GM12878 (cell line): ENCODE measurements at regions not wholly inside any gene's neighbourhood (a gene's known extent, or its start where the extent isn't known, plus 50 kb on each side); places are given as distances from the start of the nearest gene placed in this dataset.
"Not testable (repeated sequence)": the region's sequence is repeated elsewhere in the genome, so short reads cannot be mapped to it uniquely, and the experiment has no call there.

ENCODE experiments used
- ATAC-seq: fragments of 200-7000 bp; cut with Tn5 transposase; 3 replicates; pipeline ENCODE4 v1.9.1; 2020; ENCODE audit warnings: mild to moderate bottlenecking, moderate library complexity
- BruUV-seq: library from RNA; stranded (reverse); fragments of 400-500 nt; replicated peaks from 2 replicates; lab custom pipeline; 2021; lab: Mats Ljungman, UMichigan
- CTCF ChIA-PET: fragments of 300-600 bp; sonication (Branson Sonifier 250); formaldehyde crosslinking; extraction: SDS; loops from one replicate; lab custom pipeline; 2021; ENCODE audit warnings: inconsistent platforms; lab: Yijun Ruan, JAX
- POLR2A ChIA-PET: fragments of 350-600 bp; formaldehyde crosslinking; extraction: SDS; loops from one replicate; lab custom pipeline; 2021; ENCODE audit warnings: inconsistent platforms; lab: Charles Lee
- RAD21 ChIA-PET: fragments of 300-600 bp; sonication (Branson Sonifier 250); formaldehyde crosslinking; loops from one replicate; lab custom pipeline; 2023; ENCODE audit warnings: antibody characterized with exemption; ENCODE audit not compliant: unreplicated experiment; lab: Charles Lee
- SMC1A ChIA-PET: fragments of 300-600 bp; sonication (Branson Sonifier 250); formaldehyde crosslinking; loops from one replicate; lab custom pipeline; 2023; ENCODE audit not compliant: unreplicated experiment, uncharacterized antibody; lab: Charles Lee
- DNase-seq: peaks from one replicate; pipeline ENCODE4 v3.0.0-alpha.2; 2011; ENCODE audit warnings: low read depth, low spot score
- FAIRE-seq: peaks from 3 replicates; lab custom pipeline; 2011; peaks lifted over from hg19 to GRCh38; lab: Jason Lieb, UNC
- H2AFZ ChIP-seq: 2 replicates; pipeline ENCODE4 v1.6.0; 2011; ENCODE audit warnings: low read depth, low read length, control low read depth; ENCODE audit not compliant: control insufficient read depth
- H3K27ac ChIP-seq: 2 replicates; pipeline ENCODE4 v1.5.1; 2011; ENCODE audit warnings: control low read depth; ENCODE audit not compliant: control insufficient read depth, insufficient read depth
- H3K27me3 ChIP-seq, 2 experiments: replicated peaks in 1 of 2; 2 replicates each; pipeline versions ENCODE4 v1.6.0 to v1.6.1; 2011; ENCODE audit warnings: low read length in 1 of 2; ENCODE audit not compliant: control insufficient read depth in 2 of 2, insufficient read depth in 2 of 2
- H3K36me3 ChIP-seq, 2 experiments: 2 replicates each; pipeline ENCODE4 v1.5.1; 2011; ENCODE audit warnings: low read length in 1 of 2; ENCODE audit not compliant: control insufficient read depth in 2 of 2, insufficient read depth in 2 of 2
- H3K4me1 ChIP-seq: 2 replicates; pipeline ENCODE4 v1.6.1; 2011; ENCODE audit warnings: mild to moderate bottlenecking, low read length, moderate library complexity, mixed read lengths; ENCODE audit not compliant: control insufficient read depth, insufficient read depth
- H3K4me2 ChIP-seq: 2 replicates; pipeline ENCODE4 v1.6.0; 2011; ENCODE audit warnings: control low read depth; ENCODE audit not compliant: control insufficient read depth, insufficient read depth
- H3K4me3 ChIP-seq: fragments of 200-600 bp; sonication (generic); 2 replicates; pipeline ENCODE4 v1.5.1; 2016
- H3K79me2 ChIP-seq: 2 replicates; pipeline ENCODE4 v1.6.0; 2011; ENCODE audit warnings: low read length; ENCODE audit not compliant: control insufficient read depth, insufficient read depth
- H3K9ac ChIP-seq: 2 replicates; pipeline ENCODE4 v1.8.0; 2011; ENCODE audit warnings: low read length, control low read depth, mixed read lengths; ENCODE audit not compliant: control insufficient read depth, insufficient read depth
- H3K9me3 ChIP-seq: replicated peaks from 3 replicates; pipeline ENCODE4 v1.5.1; 2011; ENCODE audit warnings: mild to moderate bottlenecking, low read length; ENCODE audit not compliant: control insufficient read depth, insufficient read depth
- H4K20me1 ChIP-seq: 2 replicates; pipeline ENCODE4 v1.6.0; 2011; ENCODE audit not compliant: control insufficient read depth, insufficient read depth
- BCL11A ChIP-seq: IDR thresholded peaks from 2 replicates; pipeline ENCODE4 v1.6.1; 2011; ENCODE audit warnings: low read depth, low read length
- BMI1 ChIP-seq: fragments of 450-650 bp; IDR thresholded peaks from 2 replicates; pipeline ENCODE4 v1.6.1; 2016; ENCODE audit warnings: mild to moderate bottlenecking, moderate library complexity, borderline replicate concordance
- CHD2 ChIP-seq: IDR thresholded peaks from 2 replicates; pipeline ENCODE4 v1.6.1; 2011; ENCODE audit warnings: low read depth, low read length, improper control_type of control experiment, borderline replicate concordance
- CREM ChIP-seq: IDR thresholded peaks from 2 replicates; pipeline ENCODE4 v1.6.1; 2014; ENCODE audit warnings: antibody characterized with exemption, low read depth
- EGR1 ChIP-seq, 2 experiments: IDR thresholded peaks; 1 replicate in 1 of 2; 2 replicates in 1 of 2; pipeline ENCODE4 v1.6.1; 2011 to 2012; ENCODE audit warnings: low read depth in 2 of 2, low read length in 2 of 2, borderline replicate concordance in 1 of 2, mild to moderate bottlenecking in 1 of 2, moderate library complexity in 1 of 2
- ESRRA ChIP-seq: IDR thresholded peaks from 2 replicates; pipeline ENCODE4 v1.6.1; 2012; ENCODE audit warnings: mild to moderate bottlenecking, low read length, improper control_type of control experiment
- MXI1 ChIP-seq: fragments of 150-350 bp; IDR thresholded peaks from 2 replicates; pipeline ENCODE4 v1.6.1; 2011; ENCODE audit warnings: low read depth, mild to moderate bottlenecking, inconsistent platforms, low read length, improper control_type of control experiment
- MYC ChIP-seq: IDR thresholded peaks from 2 replicates; pipeline ENCODE4 v1.6.1; 2011; ENCODE audit warnings: mild to moderate bottlenecking, low read length, moderate library complexity, inconsistent platforms; ENCODE audit not compliant: insufficient read depth, insufficient replicate concordance, insufficient read length, severe bottlenecking
- NR2F1 ChIP-seq: fragments of 450-650 bp; conservative IDR thresholded peaks from 2 replicates; pipeline ENCODE4 v1.6.1; 2017; ENCODE audit warnings: mild to moderate bottlenecking
- PAX8 ChIP-seq: fragments of 450-650 bp; IDR thresholded peaks from 2 replicates; pipeline ENCODE4 v1.6.1; 2017; ENCODE audit warnings: mild to moderate bottlenecking, moderate library complexity
- RAD51 ChIP-seq: fragments of 450-650 bp; IDR thresholded peaks from 2 replicates; pipeline ENCODE4 v1.6.1; 2016; ENCODE audit warnings: moderate library complexity, mild to moderate bottlenecking, inconsistent platforms
- SMC3 ChIP-seq: IDR thresholded peaks from 2 replicates; pipeline ENCODE4 v1.6.1; 2011; ENCODE audit warnings: low read length, improper control_type of control experiment, borderline replicate concordance
- SRF ChIP-seq, 2 experiments: IDR thresholded peaks; 2 replicates each; pipeline ENCODE4 v1.6.1; 2011; ENCODE audit warnings: low read depth in 2 of 2, low read length in 2 of 2, mild to moderate bottlenecking in 1 of 2, moderate library complexity in 1 of 2
- ZNF622 ChIP-seq: fragments of 450-650 bp; IDR thresholded peaks from 2 replicates; pipeline ENCODE4 v1.6.1; 2017; ENCODE audit warnings: mild to moderate bottlenecking, inconsistent platforms
- WGBS: methylation state at CpG from one replicate; pipeline ENCODE4 v1.1.6; 2016; ENCODE audit warnings: low lambda C conversion rate; ENCODE audit not compliant: insufficient replicate concordance, insufficient coverage; ENCODE audit errors: missing lambda C conversion rate; 5-methylcytosine and 5-hydroxymethylcytosine counted together
- in situ Hi-C: fragments of 300-500 bp; cut with MboI; formaldehyde crosslinking; loops from 9 replicates; pipeline ENCODE4 v1.14.3; 2018; ENCODE audit warnings: mixed read lengths
- intact Hi-C: fragments of 100-400 bp; cut with micrococcal nuclease; formaldehyde crosslinking; loops from one replicate; pipeline ENCODE4 v1.14.2; 2022; ENCODE audit not compliant: unreplicated experiment
- TF ChIP-seq, protein P1 (sequence below): fragments of 450-650 bp; IDR thresholded peaks from 2 replicates; pipeline ENCODE4 v1.6.1; 2018; ENCODE audit warnings: borderline replicate concordance, mild to moderate bottlenecking; ENCODE audit not compliant: partially characterized antibody
- TF ChIP-seq, protein P2 (sequence below): IDR thresholded peaks from 2 replicates; pipeline ENCODE4 v1.6.1; 2011; ENCODE audit warnings: low read depth, mild to moderate bottlenecking, low read length, moderate library complexity, borderline replicate concordance; ENCODE audit errors: extremely low read depth

DNA sequence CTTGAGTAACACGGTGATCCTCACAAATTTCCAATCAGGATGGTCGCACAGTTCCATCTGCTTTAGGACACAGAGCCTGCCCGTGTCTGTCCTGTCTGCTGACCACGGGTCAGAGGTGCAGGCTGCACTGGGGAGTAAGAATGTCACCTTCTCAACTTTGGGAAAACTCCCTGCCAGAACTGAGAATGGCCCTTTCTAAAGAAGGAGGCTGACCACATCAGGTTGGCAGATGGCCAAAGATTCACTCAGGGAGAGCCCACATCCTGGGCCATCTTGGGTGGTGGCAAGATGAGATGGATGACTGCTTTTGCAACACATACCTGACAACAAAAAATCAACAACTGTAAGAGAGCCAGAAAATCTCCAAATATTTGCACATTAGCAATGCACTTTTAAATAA, 101.9 kb downstream of the IGLL1 start (continued):
- TF ChIP-seq, protein P1, sequence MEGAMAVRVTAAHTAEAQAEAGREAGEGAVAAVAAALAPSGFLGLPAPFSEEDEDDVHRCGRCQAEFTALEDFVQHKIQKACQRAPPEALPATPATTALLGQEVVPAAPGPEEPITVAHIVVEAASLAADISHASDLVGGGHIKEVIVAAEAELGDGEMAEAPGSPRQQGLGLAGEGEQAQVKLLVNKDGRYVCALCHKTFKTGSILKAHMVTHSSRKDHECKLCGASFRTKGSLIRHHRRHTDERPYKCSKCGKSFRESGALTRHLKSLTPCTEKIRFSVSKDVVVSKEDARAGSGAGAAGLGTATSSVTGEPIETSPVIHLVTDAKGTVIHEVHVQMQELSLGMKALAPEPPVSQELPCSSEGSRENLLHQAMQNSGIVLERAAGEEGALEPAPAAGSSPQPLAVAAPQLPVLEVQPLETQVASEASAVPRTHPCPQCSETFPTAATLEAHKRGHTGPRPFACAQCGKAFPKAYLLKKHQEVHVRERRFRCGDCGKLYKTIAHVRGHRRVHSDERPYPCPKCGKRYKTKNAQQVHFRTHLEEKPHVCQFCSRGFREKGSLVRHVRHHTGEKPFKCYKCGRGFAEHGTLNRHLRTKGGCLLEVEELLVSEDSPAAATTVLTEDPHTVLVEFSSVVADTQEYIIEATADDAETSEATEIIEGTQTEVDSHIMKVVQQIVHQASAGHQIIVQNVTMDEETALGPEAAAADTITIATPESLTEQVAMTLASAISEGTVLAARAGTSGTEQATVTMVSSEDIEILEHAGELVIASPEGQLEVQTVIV: no peak
- TF ChIP-seq BCL11A: no peak

- H4K20me1 ChIP-seq, H3K4me1 ChIP-seq, CTCF ChIA-PET, H3K79me2 ChIP-seq, BruUV-seq, H2AFZ ChIP-seq, H3K9me3 ChIP-seq, DNase-seq, H3K36me3 ChIP-seq, POLR2A ChIA-PET, H3K27me3 ChIP-seq, FAIRE-seq, H3K9ac ChIP-seq, intact Hi-C loops, H3K4me2 ChIP-seq, in situ Hi-C loops, ATAC-seq, H3K4me3 ChIP-seq, H3K27ac ChIP-seq, SMC1A ChIA-PET, RAD21 ChIA-PET: not testable (repeated sequence)
- WGBS: 45% methylated on average over 6 of the region's 6 CpGs
Measured at GRCh38 chr22:23474531-23474930, 105.6 kb downstream of the IGLL1 start.

DNA sequence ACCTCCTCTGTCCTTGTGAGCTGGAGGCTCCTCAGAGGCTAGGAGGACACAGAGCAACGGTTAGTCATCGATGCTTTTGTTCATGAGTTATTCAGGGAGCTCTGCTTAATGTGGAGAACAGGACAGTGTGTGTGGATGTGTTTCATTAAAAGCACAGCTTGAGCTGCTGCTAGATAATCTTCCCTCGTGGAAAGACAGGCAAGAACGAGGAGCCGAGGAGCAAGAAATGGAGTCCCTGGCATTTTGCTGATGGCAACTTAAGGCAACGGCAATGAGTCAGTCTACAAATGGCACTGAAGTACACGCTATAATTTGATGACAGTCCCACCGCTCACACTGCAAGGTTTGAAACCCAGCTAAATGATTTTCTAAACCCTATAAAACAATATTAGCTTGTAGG, 106.2 kb downstream of the IGLL1 start:
- POLR2A ChIA-PET: no interaction called here
- H3K4me3 ChIP-seq: no peak overlapping the region
- H3K27ac ChIP-seq: no peak overlapping the region
- no peak overlapping the region for H3K9ac ChIP-seq
- intact Hi-C loops: no loop called here
- no peak for DNase-seq
- CTCF ChIA-PET: no interaction called here
- SMC1A ChIA-PET: no interaction called here
- WGBS: 35% methylated on average over 8 of the region's 8 CpGs
- no peaks in the 10 kb centered on the region for H3K36me3 ChIP-seq
- no peak overlapping the region for H2AFZ ChIP-seq
- FAIRE-seq: no peak
- no peaks in the 10 kb centered on the region for H3K4me1 ChIP-seq
- H3K9me3 ChIP-seq: no peaks in the 10 kb centered on the region
- no peak overlapping the region for H3K4me2 ChIP-seq
- no TSS peak for BruUV-seq
- ATAC-seq: no peak
- no peaks in the 10 kb centered on the region for H3K79me2 ChIP-seq
- H4K20me1 ChIP-seq: no peaks in the 10 kb centered on the region
- RAD21 ChIA-PET: no interaction called here
- in situ Hi-C loops: no loop called here
- peaks cover 0 to 2% of the 10 kb centered on the region in 2 experiments; a peak in 3 of 4 replicates for H3K27me3 ChIP-seq
- TF ChIP-seq BMI1: no peak
- TF ChIP-seq ESRRA: no peak
- TF ChIP-seq, protein P2, sequence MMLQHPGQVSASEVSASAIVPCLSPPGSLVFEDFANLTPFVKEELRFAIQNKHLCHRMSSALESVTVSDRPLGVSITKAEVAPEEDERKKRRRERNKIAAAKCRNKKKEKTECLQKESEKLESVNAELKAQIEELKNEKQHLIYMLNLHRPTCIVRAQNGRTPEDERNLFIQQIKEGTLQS: no peak
- TF ChIP-seq NR2F1: no peak
- no peak for TF ChIP-seq MYC
- no peak for TF ChIP-seq SMC3
- no peak for TF ChIP-seq CREM
- TF ChIP-seq EGR1 (IDR thresholded peaks at IDR 0.05; ENCODE audit: borderline replicate concordance in 1 of 2, low read depth in 2 of 2, low read length in 2 of 2): no peak
- no peak for TF ChIP-seq RAD51
- TF ChIP-seq ZNF622: no peak
- TF ChIP-seq PAX8: no peak
- no peak for TF ChIP-seq SRF (IDR thresholded peaks at IDR 0.05; ENCODE audit: low read depth in 2 of 2, low read length in 2 of 2)
- TF ChIP-seq CHD2: no peak
- no peak for TF ChIP-seq MXI1
